ENCODE measurements at regions not wholly inside any gene's neighbourhood (a gene's known extent, or its start where the extent isn't known, plus 50 kb on each side); places are given as distances from the start of the nearest gene placed in this dataset.

GRCh38 chr13:27014406-27015359 lies 156.9 kb downstream of the USP12 start:
- no peak for DNase-seq

- peak; percentile 52 to 80 (median 73) for DNase-seq
Observed at GRCh38 chr13:27012482-27013197, 159.0 kb downstream of the USP12 start.

- DNase-seq: no peak
Observed at GRCh38 chr13:27011661-27012060, 159.9 kb downstream of the USP12 start.

DNA sequence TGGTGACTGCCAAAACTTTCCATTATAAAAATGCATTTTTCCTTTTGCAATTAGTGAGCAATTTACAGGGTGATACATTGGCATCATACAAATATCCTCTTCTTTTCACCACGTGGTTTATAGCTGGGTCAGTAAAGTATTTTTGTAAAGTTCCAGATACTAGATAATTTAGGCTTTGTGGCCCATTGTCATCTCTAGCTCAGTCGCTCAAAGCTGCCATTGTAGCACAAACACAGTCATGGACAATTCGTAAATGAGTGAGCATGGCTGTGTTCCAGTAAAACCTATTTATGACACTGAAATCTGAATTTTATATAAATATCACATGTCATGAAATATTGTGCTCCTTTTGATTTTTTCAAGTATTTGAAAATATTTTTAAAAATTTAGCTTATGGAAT lies 162.9 kb downstream of the USP12 start:
- no peak for DNase-seq

DNA sequence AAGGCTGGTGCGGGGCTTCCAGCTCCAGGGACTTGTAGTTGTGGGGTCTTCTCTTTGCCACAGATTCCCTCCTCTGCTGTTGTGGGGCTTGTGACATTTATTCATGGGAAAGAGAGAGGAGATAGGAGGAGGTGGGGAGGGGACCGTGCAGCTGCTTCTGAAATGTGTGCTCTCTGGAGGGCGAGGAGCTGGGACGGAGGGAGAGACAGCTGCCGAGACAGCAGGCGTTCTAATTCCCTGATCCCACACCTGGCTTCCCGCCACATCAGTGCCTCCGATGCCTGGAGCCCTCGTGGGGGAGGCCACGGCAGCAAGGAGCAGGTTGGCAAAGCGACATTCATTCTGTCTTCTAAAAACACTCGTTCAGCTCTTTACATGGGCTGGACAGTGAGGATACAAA lies 164.4 kb downstream of the USP12 start:
- DNase-seq: no peak

- peak in 3 of 4 experiments; percentile 27 to 62 (median 31) for DNase-seq
Observed at GRCh38 chr13:27006519-27007161, 165.0 kb downstream of the USP12 start.

GRCh38 chr13:27005976-27006518 lies 165.6 kb downstream of the USP12 start:
- DNase-seq: no peak

DNA sequence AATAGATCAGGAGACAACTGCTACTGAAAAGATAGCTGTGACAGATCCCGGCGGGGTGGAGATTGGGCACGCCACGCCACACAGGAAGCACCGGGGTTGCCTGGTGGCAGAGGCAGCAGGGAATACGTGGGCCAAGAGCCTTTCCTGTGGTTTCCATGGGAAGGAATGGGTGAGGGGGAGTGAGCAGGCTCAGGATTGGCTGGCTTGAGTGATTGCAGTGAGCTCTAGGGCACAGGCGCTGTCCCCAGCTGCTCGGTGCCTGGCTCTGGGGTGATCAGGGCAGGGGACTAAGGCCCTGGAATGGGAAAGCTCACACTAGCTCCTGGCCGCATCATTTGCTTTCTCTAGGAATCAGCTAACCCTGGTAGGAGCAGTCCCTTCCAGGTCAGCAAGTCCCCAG lies 166.1 kb downstream of the USP12 start:
- DNase-seq: peak; percentile 23 to 75 (median 48)

DNA sequence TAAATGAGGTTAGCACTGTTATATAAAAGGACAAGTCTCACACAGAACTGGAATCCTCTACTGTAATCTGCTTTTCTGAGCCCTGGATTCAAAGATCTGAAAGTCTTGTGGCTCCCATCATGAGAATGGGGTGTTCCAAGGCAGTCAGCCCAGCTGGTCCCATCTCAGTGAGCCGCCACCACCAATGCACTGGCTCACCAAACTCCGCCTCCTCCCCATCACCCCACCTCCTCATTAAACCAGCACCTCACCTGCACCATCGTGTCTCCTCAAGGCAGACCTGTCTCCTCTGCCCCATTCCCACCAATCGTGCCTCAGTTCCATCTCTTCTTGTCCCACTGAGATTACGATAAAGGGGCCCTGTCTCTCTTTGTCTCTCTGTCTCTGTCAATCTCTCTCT lies 166.7 kb downstream of the USP12 start:
- no peak for DNase-seq

- DNase-seq: no peak
Observed at GRCh38 chr13:27004326-27004725, 167.3 kb downstream of the USP12 start.

- DNase-seq: no peak
Observed at GRCh38 chr13:27001705-27002104, 169.9 kb downstream of the USP12 start.

DNA sequence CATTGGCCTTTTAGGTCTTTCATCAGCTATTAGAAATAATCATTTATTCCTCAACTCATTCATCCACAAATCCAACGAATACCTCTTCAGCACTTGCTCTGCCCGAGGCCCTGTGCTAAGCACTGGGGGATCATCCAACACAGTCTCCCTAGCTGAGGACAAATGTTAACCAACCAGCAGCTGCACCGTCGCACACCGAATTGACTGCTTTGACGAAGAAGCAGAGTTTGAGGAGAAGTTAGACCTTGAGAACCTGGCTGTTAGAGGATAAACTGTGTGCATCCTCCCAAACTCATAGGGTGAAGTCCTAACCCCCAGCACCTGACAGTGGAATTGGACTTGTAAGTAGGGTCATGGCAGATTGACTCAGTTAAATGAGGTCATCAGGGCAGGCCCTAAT lies 170.9 kb downstream of the USP12 start:
- DNase-seq: no peak

- DNase-seq: no peak
Observed at GRCh38 chr13:26999499-26999898, 172.1 kb downstream of the USP12 start.

GRCh38 chr13:26998292-26998691 lies 173.3 kb downstream of the USP12 start:
- no peak for DNase-seq

GRCh38 chr13:26996965-26997752 lies 174.5 kb downstream of the USP12 start:
- no peak for DNase-seq

DNA sequence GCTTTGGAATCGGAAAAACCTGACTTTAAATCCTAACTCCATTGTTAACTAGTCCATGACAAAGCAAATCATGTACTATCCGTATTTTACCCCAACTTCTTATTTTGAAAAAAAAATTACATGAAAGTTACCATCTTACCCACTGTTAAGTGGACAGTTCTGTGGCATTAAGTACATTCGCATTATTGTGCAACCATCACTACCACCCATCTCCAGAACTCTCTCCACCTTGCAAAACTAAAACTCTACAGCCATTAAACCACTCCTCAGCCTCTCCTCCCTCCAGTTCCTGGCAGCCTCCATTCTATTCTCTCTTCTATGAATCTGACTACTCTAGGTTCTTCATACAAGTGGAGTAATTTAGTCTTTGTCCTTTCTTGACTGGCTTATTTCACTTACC lies 176.5 kb downstream of the USP12 start:
- DNase-seq: no peak

GRCh38 chr13:26993780-26994179 lies 177.8 kb downstream of the USP12 start:
- no peak for DNase-seq

GRCh38 chr13:26992951-26993719 lies 178.5 kb downstream of the USP12 start:
- DNase-seq: no peak

- DNase-seq: no peak
Observed at GRCh38 chr13:26991508-26992181, 180.0 kb downstream of the USP12 start.

DNA sequence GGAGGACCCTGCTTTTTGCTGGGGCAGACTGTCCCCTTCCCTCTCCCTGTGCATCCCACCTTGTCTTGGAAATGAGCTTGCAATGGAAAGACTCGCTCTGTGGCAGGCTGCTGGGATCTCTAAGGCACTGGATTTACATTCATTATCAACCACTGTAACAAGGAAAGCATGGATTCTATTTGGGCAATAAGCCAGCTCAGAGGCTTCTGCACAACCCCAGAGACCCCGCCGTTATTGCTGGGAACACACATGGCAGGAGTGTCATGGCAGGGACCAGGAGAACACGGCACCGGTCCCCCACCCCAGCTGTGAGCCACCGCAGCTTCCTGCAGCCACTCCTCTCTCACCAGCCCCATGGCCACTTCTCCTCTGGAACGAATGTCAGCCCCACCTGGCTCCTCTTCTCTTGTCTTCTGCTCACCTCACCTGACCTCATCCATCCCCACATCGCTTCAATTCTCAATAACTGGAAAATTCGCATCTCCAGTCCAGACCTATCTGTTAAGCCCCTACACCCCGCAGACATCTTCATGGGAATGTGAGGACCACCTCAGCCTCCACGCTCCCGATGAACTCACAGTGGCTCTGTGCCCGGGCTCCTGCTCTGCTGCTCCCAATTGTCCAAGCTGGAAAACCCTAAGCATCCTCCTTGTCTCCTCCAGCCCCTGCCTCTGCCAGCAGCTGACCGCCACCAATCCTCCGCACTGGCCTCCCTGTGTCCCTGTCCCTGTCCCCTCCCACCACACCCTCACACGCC lies 181.5 kb downstream of the USP12 start:
- DNase-seq: no peak
